K562 (cell line): ENCODE measurements at regions not wholly inside any gene's neighbourhood (a gene's known extent, or its start where the extent isn't known, plus 50 kb on each side); places are given as distances from the start of the nearest gene placed in this dataset.
A peak's percentile ranks its signal among the peaks of the same experiment; 100 is the strongest.

Experiments used
- ATAC-seq: fragments of 200-7000 bp; cut with Tn5 transposase; 3 replicates; pipeline ENCODE4 v1.9.1; 2020; ENCODE audit warnings: moderate library complexity
- BruUV-seq: library from RNA; stranded (reverse); fragments of 400-500 nt; replicated peaks from 2 replicates; lab custom pipeline; 2021; lab: Mats Ljungman, UMichigan
- CTCF ChIA-PET: fragments of 300-600 bp; formaldehyde crosslinking; extraction: SDS; loops from one replicate; lab custom pipeline; 2021; ENCODE audit warnings: low intra/inter-chr PET ratio; lab: Yijun Ruan, JAX
- POLR2A ChIA-PET: fragments of 300-600, 350-650 bp; sonication (Branson Sonifier 250); formaldehyde crosslinking; extraction: SDS; loops from one replicate; lab custom pipeline; 2021; ENCODE audit warnings: antibody characterized with exemption, inconsistent platforms; lab: Yijun Ruan, JAX
- DNase-seq, 4 experiments: peaks; one replicate each; pipeline versions ENCODE4 v3.0.0 to v3.0.0-alpha.2; 2011 to 2018; ENCODE audit warnings: low spot score in 3 of 4, mixed read lengths in 3 of 4; ENCODE audit errors: extremely low read depth in 1 of 4
- FAIRE-seq: peaks from 2 replicates; lab custom pipeline; 2011; peaks lifted over from hg19 to GRCh38; lab: Jason Lieb, UNC
- H2AFZ ChIP-seq: 2 replicates; pipeline ENCODE4 v1.6.0; 2011; ENCODE audit warnings: low read depth, low read length, control low read depth, inconsistent platforms
- H3K27ac ChIP-seq: fragments of 200-600 bp; 3 replicates; pipeline ENCODE4 v1.8.0; 2011; ENCODE audit warnings: low read depth, mild to moderate bottlenecking, control low read depth, inconsistent platforms, low read length, moderate library complexity, mixed read lengths; ENCODE audit errors: extremely low read depth
- H3K27me3 ChIP-seq, 2 experiments: fragments of 300-600 bp in 1 of 2; 2 replicates in 1 of 2; 3 replicates in 1 of 2; pipeline versions ENCODE4 v1.6.0 to v1.8.0; 2011; ENCODE audit warnings: inconsistent platforms in 2 of 2, low read length in 2 of 2, mild to moderate bottlenecking in 1 of 2, mixed read lengths in 1 of 2, moderate library complexity in 1 of 2; ENCODE audit not compliant: control insufficient read depth in 2 of 2, insufficient read depth in 2 of 2
- H3K36me3 ChIP-seq: fragments of 300-600 bp; 3 replicates; pipeline ENCODE4 v1.8.0; 2011; ENCODE audit warnings: mild to moderate bottlenecking, low read length, inconsistent platforms; ENCODE audit not compliant: control insufficient read depth, insufficient read depth
- H3K4me1 ChIP-seq, 2 experiments: fragments of 200-600 bp in 1 of 2; replicated peaks in 1 of 2; 2 replicates in 1 of 2; 3 replicates in 1 of 2; pipeline versions ENCODE4 v1.5.1 to v1.8.0; 2011; ENCODE audit warnings: inconsistent platforms in 2 of 2, low read length in 2 of 2, mild to moderate bottlenecking in 1 of 2, mixed read lengths in 1 of 2, moderate library complexity in 1 of 2; ENCODE audit not compliant: control insufficient read depth in 2 of 2, insufficient read depth in 2 of 2
- H3K4me2 ChIP-seq: 2 replicates; pipeline ENCODE4 v1.6.1; 2011; ENCODE audit warnings: low read length, control low read depth, inconsistent platforms, mixed read lengths; ENCODE audit not compliant: insufficient read depth
- H3K4me3 ChIP-seq: fragments of 200-600 bp; sonication (generic), shearing (Covaris generic); 2 replicates; pipeline ENCODE4 v1.5.1; 2016; ENCODE audit warnings: control low read depth, inconsistent platforms
- H3K79me2 ChIP-seq: fragments of 200-600 bp; 3 replicates; pipeline ENCODE4 v1.8.0; 2011; ENCODE audit warnings: low read length, inconsistent platforms; ENCODE audit not compliant: control insufficient read depth, insufficient read depth
- H3K9ac ChIP-seq, 2 experiments: 2 replicates each; pipeline versions ENCODE4 v1.6.0 to v1.6.1; 2011; ENCODE audit warnings: low read depth in 2 of 2, low read length in 2 of 2, control low read depth in 1 of 2, inconsistent platforms in 1 of 2, mild to moderate bottlenecking in 1 of 2, mixed read lengths in 1 of 2; ENCODE audit not compliant: insufficient read depth in 1 of 2
- H3K9me1 ChIP-seq: one replicate; pipeline ENCODE4 v1.6.0; 2011; ENCODE audit warnings: inconsistent platforms, mild to moderate bottlenecking, low read length, moderate library complexity; ENCODE audit not compliant: control insufficient read depth, insufficient read depth
- H3K9me3 ChIP-seq: replicated peaks from 2 replicates; pipeline ENCODE4 v1.5.1; 2011; ENCODE audit warnings: low read depth, low read length, inconsistent platforms; ENCODE audit not compliant: control insufficient read depth, insufficient read depth
- H4K20me1 ChIP-seq: replicated peaks from 2 replicates; pipeline ENCODE4 v1.6.1; 2011; ENCODE audit warnings: low read length, inconsistent platforms, mixed read lengths; ENCODE audit not compliant: control insufficient read depth, insufficient read depth
- C11orf30 ChIP-seq: fragments of 450-650 bp; IDR thresholded peaks from 2 replicates; pipeline ENCODE4 v1.6.1; 2016; ENCODE audit warnings: low read depth, mild to moderate bottlenecking
- CBFA2T3 ChIP-seq: fragments of 450-650 bp; IDR thresholded peaks from 2 replicates; pipeline ENCODE4 v1.6.1; 2017
- CHD4 ChIP-seq: fragments of 200-600 bp; sonication (generic); IDR thresholded peaks from 3 replicates; pipeline ENCODE4 v1.6.1; 2012; ENCODE audit warnings: low read depth, mild to moderate bottlenecking, mixed read lengths, low read length, inconsistent platforms; ENCODE audit not compliant: insufficient read depth, insufficient replicate concordance, poor library complexity, severe bottlenecking
- DPF2 ChIP-seq: fragments of 450-650 bp; IDR thresholded peaks from 2 replicates; pipeline ENCODE4 v1.6.1; 2016
- FOXP1 ChIP-seq: sonication (generic); formaldehyde crosslinking; IDR thresholded peaks from 2 replicates; pipeline ENCODE4 v1.8.0; 2022; ENCODE audit warnings: mild to moderate bottlenecking, missing genetic modification reagents
- HDAC6 ChIP-seq: IDR thresholded peaks from 2 replicates; pipeline ENCODE4 v1.6.1; 2012; ENCODE audit warnings: low read depth, mild to moderate bottlenecking, control low read depth, inconsistent platforms, low read length, moderate library complexity
- MAFF ChIP-seq: IDR thresholded peaks from 2 replicates; pipeline ENCODE4 v1.6.1; 2012; ENCODE audit warnings: low read length, improper control_type of control experiment
- MAFG ChIP-seq: fragments of 450-650 bp; conservative IDR thresholded peaks from 2 replicates; pipeline ENCODE4 v1.6.1; 2016; ENCODE audit warnings: missing genetic modification characterization, missing compliant biosample characterization
- MAFK ChIP-seq: IDR thresholded peaks from 2 replicates; pipeline ENCODE4 v1.6.1; 2011; ENCODE audit warnings: low read length, improper control_type of control experiment
- NFE2 ChIP-seq: IDR thresholded peaks from 2 replicates; pipeline ENCODE4 v1.6.1; 2014; ENCODE audit warnings: antibody characterized with exemption, low read depth
- PML ChIP-seq: IDR thresholded peaks from 2 replicates; pipeline ENCODE4 v1.6.1; 2012; ENCODE audit warnings: low read length, inconsistent platforms
- ZNF316 ChIP-seq: fragments of 450-650 bp; IDR thresholded peaks from 2 replicates; pipeline ENCODE4 v1.6.1; 2016
- ZSCAN29 ChIP-seq: fragments of 450-650 bp; IDR thresholded peaks from 2 replicates; pipeline ENCODE4 v1.6.1; 2017
- WGBS: fragments of 100-300 bp; shearing (Covaris generic); methylation state at CpG from one replicate; pipeline ENCODE4 v1.1.6; 2016; ENCODE audit warnings: low coverage, mixed read lengths; ENCODE audit not compliant: insufficient coverage; ENCODE audit errors: missing lambda C conversion rate; 5-methylcytosine and 5-hydroxymethylcytosine counted together
- in situ Hi-C: fragments of 300-500 bp; cut with MboI; formaldehyde crosslinking; loops from 4 replicates; pipeline ENCODE4 v1.15.0; 2018; ENCODE audit warnings: inconsistent platforms, mixed read lengths
- intact Hi-C: fragments of 100-400 bp; cut with micrococcal nuclease; formaldehyde crosslinking; loops from 2 replicates; pipeline ENCODE4 v1.14.2; 2022
- TF ChIP-seq, protein P1 (sequence below): fragments of 200-800 bp; sonication (Bioruptor generic); IDR thresholded peaks from 2 replicates; pipeline ENCODE4 v1.6.1; 2016; ENCODE audit warnings: missing genetic modification characterization, missing compliant biosample characterization
- TF ChIP-seq, protein P2 (sequence below): fragments of 450-650 bp; conservative IDR thresholded peaks from 2 replicates; pipeline ENCODE4 v1.6.1; 2016; ENCODE audit warnings: missing genetic modification characterization, low read depth, mild to moderate bottlenecking, missing compliant biosample characterization, moderate library complexity
- TF ChIP-seq, protein P3 (sequence below): fragments of 450-650 bp; IDR thresholded peaks from 2 replicates; pipeline ENCODE4 v1.6.1; 2016

- no peak for DNase-seq
- POLR2A ChIA-PET: interaction anchor here (0.9 to 1.7 kb wide), 2 partner anchors 9 kb away, joined by 3 to 5 read pairs; no protein-coding TSS in a partner anchor
- Histone ChIP-seq H3K79me2 (no peaks in the 10 kb centered on the region), H3K4me1 (peaks cover 45 to 47% of the 10 kb centered on the region in 2 experiments), H3K9me3 (no peaks in the 10 kb centered on the region), H3K4me3 (no peak overlapping the region), H3K9ac (peak overlapping the region in 1 of 2 experiments; percentile 69; a peak in 2 of 4 replicates), H3K27me3 (peaks cover 0 to 17% of the 10 kb centered on the region in 2 experiments; a peak in 3 of 5 replicates), H3K9me1 (no peaks in the 10 kb centered on the region), H3K4me2 (peak overlapping the region; percentile 1; the same call in 1 of the 2 replicates), H3K27ac (no peak overlapping the region)
- no TSS peak for BruUV-seq
- intact Hi-C loops: no loop called here
- CTCF ChIA-PET: interaction anchor here (0.6 kb wide), 1 partner anchor 131 kb away, joined by 3 read pairs; no protein-coding TSS in a partner anchor
- FAIRE-seq: peak; percentile 56
- WGBS: 36% methylated on average over 6 of the region's 6 CpGs
- TF ChIP-seq, protein P1, sequence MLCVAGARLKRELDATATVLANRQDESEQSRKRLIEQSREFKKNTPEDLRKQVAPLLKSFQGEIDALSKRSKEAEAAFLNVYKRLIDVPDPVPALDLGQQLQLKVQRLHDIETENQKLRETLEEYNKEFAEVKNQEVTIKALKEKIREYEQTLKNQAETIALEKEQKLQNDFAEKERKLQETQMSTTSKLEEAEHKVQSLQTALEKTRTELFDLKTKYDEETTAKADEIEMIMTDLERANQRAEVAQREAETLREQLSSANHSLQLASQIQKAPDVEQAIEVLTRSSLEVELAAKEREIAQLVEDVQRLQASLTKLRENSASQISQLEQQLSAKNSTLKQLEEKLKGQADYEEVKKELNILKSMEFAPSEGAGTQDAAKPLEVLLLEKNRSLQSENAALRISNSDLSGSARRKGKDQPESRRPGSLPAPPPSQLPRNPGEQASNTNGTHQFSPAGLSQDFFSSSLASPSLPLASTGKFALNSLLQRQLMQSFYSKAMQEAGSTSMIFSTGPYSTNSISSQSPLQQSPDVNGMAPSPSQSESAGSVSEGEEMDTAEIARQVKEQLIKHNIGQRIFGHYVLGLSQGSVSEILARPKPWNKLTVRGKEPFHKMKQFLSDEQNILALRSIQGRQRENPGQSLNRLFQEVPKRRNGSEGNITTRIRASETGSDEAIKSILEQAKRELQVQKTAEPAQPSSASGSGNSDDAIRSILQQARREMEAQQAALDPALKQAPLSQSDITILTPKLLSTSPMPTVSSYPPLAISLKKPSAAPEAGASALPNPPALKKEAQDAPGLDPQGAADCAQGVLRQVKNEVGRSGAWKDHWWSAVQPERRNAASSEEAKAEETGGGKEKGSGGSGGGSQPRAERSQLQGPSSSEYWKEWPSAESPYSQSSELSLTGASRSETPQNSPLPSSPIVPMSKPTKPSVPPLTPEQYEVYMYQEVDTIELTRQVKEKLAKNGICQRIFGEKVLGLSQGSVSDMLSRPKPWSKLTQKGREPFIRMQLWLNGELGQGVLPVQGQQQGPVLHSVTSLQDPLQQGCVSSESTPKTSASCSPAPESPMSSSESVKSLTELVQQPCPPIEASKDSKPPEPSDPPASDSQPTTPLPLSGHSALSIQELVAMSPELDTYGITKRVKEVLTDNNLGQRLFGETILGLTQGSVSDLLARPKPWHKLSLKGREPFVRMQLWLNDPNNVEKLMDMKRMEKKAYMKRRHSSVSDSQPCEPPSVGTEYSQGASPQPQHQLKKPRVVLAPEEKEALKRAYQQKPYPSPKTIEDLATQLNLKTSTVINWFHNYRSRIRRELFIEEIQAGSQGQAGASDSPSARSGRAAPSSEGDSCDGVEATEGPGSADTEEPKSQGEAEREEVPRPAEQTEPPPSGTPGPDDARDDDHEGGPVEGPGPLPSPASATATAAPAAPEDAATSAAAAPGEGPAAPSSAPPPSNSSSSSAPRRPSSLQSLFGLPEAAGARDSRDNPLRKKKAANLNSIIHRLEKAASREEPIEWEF (CRISPR knock-in tag): no peak
- TF ChIP-seq MAFK (peak; percentile 57), NFE2 (peak; percentile 72), MAFG (peak; percentile 80), C11orf30 (peak; percentile 91), MAFF (peak; percentile 33; the same call in 1 of the 2 replicates), DPF2 (peak; percentile 37; the same call in 1 of the 2 replicates), CHD4 (no peak), ZSCAN29 (no peak), CBFA2T3 (0 out of 2 replicates have a peak, but pooled peaks have one; percentile 5), FOXP1 (CRISPR knock-in tag) (no peak), HDAC6 (no peak), PML (no peak), ZNF316 (peak; percentile 94)
- TF ChIP-seq, protein P2, sequence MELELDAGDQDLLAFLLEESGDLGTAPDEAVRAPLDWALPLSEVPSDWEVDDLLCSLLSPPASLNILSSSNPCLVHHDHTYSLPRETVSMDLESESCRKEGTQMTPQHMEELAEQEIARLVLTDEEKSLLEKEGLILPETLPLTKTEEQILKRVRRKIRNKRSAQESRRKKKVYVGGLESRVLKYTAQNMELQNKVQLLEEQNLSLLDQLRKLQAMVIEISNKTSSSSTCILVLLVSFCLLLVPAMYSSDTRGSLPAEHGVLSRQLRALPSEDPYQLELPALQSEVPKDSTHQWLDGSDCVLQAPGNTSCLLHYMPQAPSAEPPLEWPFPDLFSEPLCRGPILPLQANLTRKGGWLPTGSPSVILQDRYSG (tag): 0 out of 2 replicates have a peak, but pooled peaks have one; percentile 60
- TF ChIP-seq, protein P3, sequence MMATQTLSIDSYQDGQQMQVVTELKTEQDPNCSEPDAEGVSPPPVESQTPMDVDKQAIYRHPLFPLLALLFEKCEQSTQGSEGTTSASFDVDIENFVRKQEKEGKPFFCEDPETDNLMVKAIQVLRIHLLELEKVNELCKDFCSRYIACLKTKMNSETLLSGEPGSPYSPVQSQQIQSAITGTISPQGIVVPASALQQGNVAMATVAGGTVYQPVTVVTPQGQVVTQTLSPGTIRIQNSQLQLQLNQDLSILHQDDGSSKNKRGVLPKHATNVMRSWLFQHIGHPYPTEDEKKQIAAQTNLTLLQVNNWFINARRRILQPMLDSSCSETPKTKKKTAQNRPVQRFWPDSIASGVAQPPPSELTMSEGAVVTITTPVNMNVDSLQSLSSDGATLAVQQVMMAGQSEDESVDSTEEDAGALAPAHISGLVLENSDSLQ: peak; percentile 55
- TF ChIP-seq, all 486 proteins: peak for 10
- ATAC-seq: no peak
- Histone ChIP-seq H2AFZ (0 out of 2 replicates have a peak overlapping the region, but pooled peaks have one; percentile 57), H3K36me3 (no peaks in the 10 kb centered on the region), H4K20me1 (peaks cover 3% of the 10 kb centered on the region; the same call in 1 of the 2 replicates)
- in situ Hi-C loops: no loop called here
Measured at GRCh38 chr2:9754532-9754887, 88.8 kb upstream of the TAF1B start.
